Urinary bladder (tissue), 3 donors: ENCODE measurements at regions not wholly inside any gene's neighbourhood (a gene's known extent, or its start where the extent isn't known, plus 50 kb on each side); places are given as distances from the start of the nearest gene placed in this dataset.
"Not testable (repeated sequence)": the region's sequence is repeated elsewhere in the genome, so short reads cannot be mapped to it uniquely, and the experiment has no call there.

ENCODE experiments used
- DNase-seq: peaks from one replicate; pipeline ENCODE4 v3.0.0-alpha.2; 2015; ENCODE audit errors: extremely low spot score
- H3K27ac ChIP-seq: one replicate; pipeline ENCODE4 v1.5.1; 2013; ENCODE audit warnings: low read depth, mild to moderate bottlenecking, moderate library complexity
- H3K36me3 ChIP-seq: one replicate; pipeline ENCODE4 v1.6.1; 2013; ENCODE audit warnings: mild to moderate bottlenecking, moderate library complexity; ENCODE audit not compliant: insufficient read depth
- H3K4me1 ChIP-seq: one replicate; pipeline ENCODE4 v1.6.1; 2013; ENCODE audit warnings: mild to moderate bottlenecking, moderate library complexity; ENCODE audit not compliant: insufficient read depth
- H3K4me3 ChIP-seq: one replicate; pipeline ENCODE4 v1.5.1; 2013; ENCODE audit warnings: low read depth, low read length
- WGBS: extraction: QIAGEN DNeasy Blood & Tissue Kit; methylation state at CpG from one replicate; pipeline ENCODE4 v1.1.7; 2013; 5-methylcytosine and 5-hydroxymethylcytosine counted together
- donor health status: healthy with polysubstance abuse.
- donor health status: healthy.

GRCh38 chr1:181192316-181192715 is 103.8 kb downstream of the IER5 start:
- Histone ChIP-seq H3K4me1 (no peaks in the 10 kb centered on the region), H3K27ac (no peak overlapping the region), H3K4me3 (no peak overlapping the region), H3K36me3 (no peaks in the 10 kb centered on the region)
- 73% methylated on average over 4 of the region's 4 CpGs for WGBS
- DNase-seq: no peak

- no peak for DNase-seq
- Histone ChIP-seq H3K4me3 (no peak overlapping the region), H3K27ac (no peak overlapping the region), H3K36me3 (no peaks in the 10 kb centered on the region), H3K4me1 (no peaks in the 10 kb centered on the region)
- 76% methylated on average over 7 of the region's 7 CpGs for WGBS
These were observed 114.6 kb downstream of the IER5 start for GRCh38 chr1:181202986-181203555.

- 75% methylated on average over 6 of the region's 6 CpGs for WGBS
- no peak overlapping the region for H3K27ac ChIP-seq
- DNase-seq: no peak
- H3K4me3 ChIP-seq: no peak overlapping the region
- no peaks in the 10 kb centered on the region for H3K4me1 ChIP-seq
- no peaks in the 10 kb centered on the region for H3K36me3 ChIP-seq
These were observed 116.0 kb downstream of the IER5 start for GRCh38 chr1:181204530-181204929.

GRCh38 chr1:181205901-181206300 is 117.4 kb downstream of the IER5 start:
- no peaks in the 10 kb centered on the region for H3K4me1 ChIP-seq
- H3K36me3 ChIP-seq: no peaks in the 10 kb centered on the region
- WGBS: 66% methylated on average over 10 of the region's 10 CpGs
- no peak overlapping the region for H3K4me3 ChIP-seq
- no peak overlapping the region for H3K27ac ChIP-seq
- no peak for DNase-seq

- no peaks in the 10 kb centered on the region for H3K36me3 ChIP-seq
- WGBS: 63% methylated on average over 8 of the region's 8 CpGs
These were observed 118.0 kb downstream of the IER5 start for GRCh38 chr1:181206513-181206912.

GRCh38 chr1:181206979-181207790 is 118.7 kb downstream of the IER5 start:
- 77% methylated on average over 19 of the region's 19 CpGs for WGBS
- no peak overlapping the region for H3K27ac ChIP-seq
- no peaks in the 10 kb centered on the region for H3K4me1 ChIP-seq
- H3K4me3 ChIP-seq: no peak overlapping the region
- no peaks in the 10 kb centered on the region for H3K36me3 ChIP-seq
- no peak for DNase-seq

More at GRCh38 chr1:181206513-181206912, 118.0 kb downstream of the IER5 start:
- Histone ChIP-seq H3K4me3 (no peak overlapping the region), H3K27ac (no peak overlapping the region), H3K4me1 (no peaks in the 10 kb centered on the region)
- no peak for DNase-seq

GRCh38 chr1:181208083-181208482 is 119.6 kb downstream of the IER5 start:
- H3K4me3 ChIP-seq: no peak overlapping the region
- 78% methylated on average over 6 of the region's 6 CpGs for WGBS
- H3K36me3 ChIP-seq: no peaks in the 10 kb centered on the region
- DNase-seq: no peak
- H3K4me1 ChIP-seq: no peaks in the 10 kb centered on the region
- H3K27ac ChIP-seq: no peak overlapping the region

- WGBS: 87% methylated on average over 5 of the region's 5 CpGs
- no peak for DNase-seq
- no peak overlapping the region for H3K27ac ChIP-seq
- no peak overlapping the region for H3K4me3 ChIP-seq
- H3K36me3 ChIP-seq: no peaks in the 10 kb centered on the region
- no peaks in the 10 kb centered on the region for H3K4me1 ChIP-seq
These were observed 120.5 kb downstream of the IER5 start for GRCh38 chr1:181208967-181209366.

- WGBS: 68% methylated on average over 3 of the region's 3 CpGs
- H3K4me3 ChIP-seq: no peak overlapping the region
- H3K36me3 ChIP-seq: no peaks in the 10 kb centered on the region
- DNase-seq: no peak
- no peak overlapping the region for H3K27ac ChIP-seq
- no peaks in the 10 kb centered on the region for H3K4me1 ChIP-seq
These were observed 124.6 kb downstream of the IER5 start for GRCh38 chr1:181213056-181213455.

- DNase-seq: no peak
- Histone ChIP-seq H3K36me3 (no peaks in the 10 kb centered on the region), H3K27ac (no peak overlapping the region), H3K4me3 (no peak overlapping the region), H3K4me1 (no peaks in the 10 kb centered on the region)
- 26% methylated on average over 3 of the region's 3 CpGs for whole genome bisulfite sequencing
These were observed 128.1 kb downstream of the IER5 start for GRCh38 chr1:181216591-181216994.

- H3K4me1 ChIP-seq: no peaks in the 10 kb centered on the region
- 77% methylated on average over 4 of the region's 4 CpGs for WGBS
- no peak overlapping the region for H3K27ac ChIP-seq
- no peaks in the 10 kb centered on the region for H3K36me3 ChIP-seq
- no peak overlapping the region for H3K4me3 ChIP-seq
- no peak for DNase-seq
These were observed 131.4 kb downstream of the IER5 start for GRCh38 chr1:181219938-181220337.

- 57% methylated on average over 5 of the region's 5 CpGs for WGBS
- H3K36me3 ChIP-seq: no peaks in the 10 kb centered on the region
- H3K4me1 ChIP-seq: no peaks in the 10 kb centered on the region
- no peak overlapping the region for H3K27ac ChIP-seq
- H3K4me3 ChIP-seq: no peak overlapping the region
- no peak for DNase-seq
These were observed 132.6 kb downstream of the IER5 start for GRCh38 chr1:181221078-181221477.

GRCh38 chr1:181222972-181223505 is 134.5 kb downstream of the IER5 start:
- Histone ChIP-seq H3K4me1 (no peaks in the 10 kb centered on the region), H3K36me3 (no peaks in the 10 kb centered on the region), H3K27ac (no peak overlapping the region), H3K4me3 (no peak overlapping the region)
- WGBS: 85% methylated on average over 7 of the region's 7 CpGs
- DNase-seq: no peak

GRCh38 chr1:181226728-181227127 is 138.2 kb downstream of the IER5 start:
- WGBS: 89% methylated on average over 3 of the region's 4 CpGs
- H3K36me3 ChIP-seq: not testable (repeated sequence)

More at GRCh38 chr1:181226728-181227127, 138.2 kb downstream of the IER5 start:
- not testable (repeated sequence) for H3K4me3 ChIP-seq, DNase-seq, H3K4me1 ChIP-seq, H3K27ac ChIP-seq
